Pons (tissue), 1 donor: ENCODE measurements at regions not wholly inside any gene's neighbourhood (a gene's known extent, or its start where the extent isn't known, plus 50 kb on each side); places are given as distances from the start of the nearest gene placed in this dataset.

Source experiments
- DNase-seq: peaks from one replicate; pipeline ENCODE4 v3.0.0-alpha.2; 2016; ENCODE audit warnings: low spot score

- no peak for DNase-seq
Measured at GRCh38 chr7:118699222-118699621, 474.7 kb downstream of the ANKRD7 start.

- DNase-seq = peak; percentile 5
Measured at GRCh38 chr7:118708741-118709140, 484.2 kb downstream of the ANKRD7 start.

- no peak for DNase-seq
Measured at GRCh38 chr7:118711688-118712087, 487.2 kb downstream of the ANKRD7 start.

- DNase-seq = no peak
Measured at GRCh38 chr7:118713039-118713438, 488.5 kb downstream of the ANKRD7 start.

GRCh38 chr7:118720632-118721031 is 496.1 kb downstream of the ANKRD7 start:
- DNase-seq = no peak

- no peak for DNase-seq
Measured at GRCh38 chr7:118731854-118732253, 507.4 kb downstream of the ANKRD7 start.

GRCh38 chr7:118734541-118734940 is 510.0 kb downstream of the ANKRD7 start:
- no peak for DNase-seq

- DNase-seq = no peak
Measured at GRCh38 chr7:118735441-118735840, 510.9 kb downstream of the ANKRD7 start.

- no peak for DNase-seq
Measured at GRCh38 chr7:118737935-118738334, 513.4 kb downstream of the ANKRD7 start.

GRCh38 chr7:118745927-118746326 is 521.4 kb downstream of the ANKRD7 start:
- DNase-seq = no peak

GRCh38 chr7:118747473-118747872 is 523.0 kb downstream of the ANKRD7 start:
- no peak for DNase-seq

- no peak for DNase-seq
Measured at GRCh38 chr7:118753479-118753878, 529.0 kb downstream of the ANKRD7 start.

GRCh38 chr7:118754608-118755007 is 530.1 kb downstream of the ANKRD7 start:
- no peak for DNase-seq

GRCh38 chr7:118755067-118755625 is 530.6 kb downstream of the ANKRD7 start:
- no peak for DNase-seq

GRCh38 chr7:118757066-118757465 is 532.6 kb downstream of the ANKRD7 start:
- DNase-seq = no peak

- DNase-seq = no peak
Measured at GRCh38 chr7:118758582-118758981, 534.1 kb downstream of the ANKRD7 start.

GRCh38 chr7:118759921-118760320 is 535.4 kb downstream of the ANKRD7 start:
- DNase-seq = no peak

GRCh38 chr7:118762451-118762850 is 537.9 kb downstream of the ANKRD7 start:
- peak; percentile 7 for DNase-seq

- DNase-seq = no peak
Measured at GRCh38 chr7:118764221-118764620, 539.7 kb downstream of the ANKRD7 start.

- DNase-seq = no peak
Measured at GRCh38 chr7:118771672-118772071, 547.2 kb downstream of the ANKRD7 start.

- DNase-seq = peak; percentile 19
Measured at GRCh38 chr7:118777308-118777707, 552.8 kb downstream of the ANKRD7 start.

GRCh38 chr7:118792682-118793081 is 568.2 kb downstream of the ANKRD7 start:
- DNase-seq = no peak

- DNase-seq = no peak
Measured at GRCh38 chr7:118793582-118793981, 569.1 kb downstream of the ANKRD7 start.

- no peak for DNase-seq
Measured at GRCh38 chr7:118794419-118794818, 569.9 kb downstream of the ANKRD7 start.

GRCh38 chr7:118801366-118801765 is 576.9 kb downstream of the ANKRD7 start:
- no peak for DNase-seq
